ENCODE measurements at regions not wholly inside any gene's neighbourhood (a gene's known extent, or its start where the extent isn't known, plus 50 kb on each side); places are given as distances from the start of the nearest gene placed in this dataset.

DNA sequence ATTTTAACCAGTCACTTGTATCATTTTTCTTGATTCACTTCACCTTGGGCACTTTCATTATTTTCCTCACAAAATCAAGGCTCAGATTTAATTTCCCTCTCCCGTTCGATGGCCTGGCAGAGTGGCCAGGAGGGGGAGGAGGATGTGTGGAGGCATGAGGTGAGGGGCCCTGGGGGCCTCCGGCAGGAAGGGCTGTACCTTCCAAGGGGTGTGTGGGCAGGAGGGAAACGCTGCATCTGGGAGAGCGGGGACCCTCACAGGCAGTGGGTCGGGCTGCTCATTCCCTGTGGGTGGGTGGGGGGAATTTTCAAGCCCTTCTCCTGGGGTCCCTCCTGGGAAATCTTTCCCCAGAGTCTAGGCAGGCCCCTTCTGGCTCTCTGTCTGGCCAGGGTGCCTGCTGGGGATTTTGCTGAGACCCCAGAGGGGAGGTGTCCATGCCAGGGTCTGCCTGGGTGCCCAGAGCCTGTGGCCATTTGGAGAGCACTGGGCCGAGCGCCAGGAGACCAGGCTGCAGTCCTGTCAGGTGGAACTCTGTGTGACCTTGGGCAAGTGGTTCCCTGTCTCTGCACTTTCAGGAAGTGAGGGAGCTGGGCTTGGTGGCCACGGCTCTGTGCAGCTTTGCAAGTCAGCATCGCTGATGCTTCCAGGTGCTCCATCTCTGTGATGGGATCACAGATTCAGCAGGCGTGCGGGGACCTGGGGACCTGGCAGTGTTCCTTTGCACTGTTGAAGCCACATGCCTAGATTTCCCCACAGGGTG, 81.9 kb upstream of the C1orf174 start:
- no peaks in the 10 kb centered on the region for H3K9me3 ChIP-seq (replicated peaks)
- H3K4me3 ChIP-seq, result no peak overlapping the region
- H3K27me3 ChIP-seq (replicated peaks), result no peaks in the 10 kb centered on the region
- H3K36me3 ChIP-seq, result no peaks in the 10 kb centered on the region
- DNase-seq (ENCODE audit: low read depth in 1 of 2, low spot score in 2 of 2), result no peak
- no peak overlapping the region for H3K27ac ChIP-seq
- H3K4me1 ChIP-seq (replicated peaks), result no peaks in the 10 kb centered on the region

DNA sequence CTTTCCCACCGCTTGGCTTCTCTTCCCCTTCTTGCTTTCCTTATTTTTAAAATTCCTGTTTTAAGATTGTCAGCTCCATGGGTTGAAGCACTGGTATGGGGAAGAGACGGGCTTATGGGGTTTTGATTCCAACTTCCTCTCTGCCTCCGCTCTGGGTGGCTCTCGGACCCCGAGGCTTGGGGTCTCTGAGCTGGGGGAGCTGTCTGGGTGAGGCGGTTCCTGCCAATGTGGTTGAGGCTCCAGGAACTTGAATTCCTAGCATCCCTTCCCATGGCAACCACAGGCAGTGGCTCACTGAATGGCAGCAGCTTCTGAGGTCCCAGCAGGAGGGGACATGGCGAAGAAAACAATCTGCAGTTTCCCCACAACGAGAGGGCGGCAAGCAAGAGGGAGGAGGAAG, 83.1 kb upstream of the C1orf174 start:
- no peaks in the 10 kb centered on the region for H3K4me1 ChIP-seq (replicated peaks)
- no peaks in the 10 kb centered on the region for H3K36me3 ChIP-seq
- no peak for DNase-seq (ENCODE audit: low read depth in 1 of 2, low spot score in 2 of 2)
- no peak overlapping the region for H3K4me3 ChIP-seq
- no peaks in the 10 kb centered on the region for H3K27me3 ChIP-seq (replicated peaks)
- no peaks in the 10 kb centered on the region for H3K9me3 ChIP-seq (replicated peaks)
- no peak overlapping the region for H3K27ac ChIP-seq

DNA sequence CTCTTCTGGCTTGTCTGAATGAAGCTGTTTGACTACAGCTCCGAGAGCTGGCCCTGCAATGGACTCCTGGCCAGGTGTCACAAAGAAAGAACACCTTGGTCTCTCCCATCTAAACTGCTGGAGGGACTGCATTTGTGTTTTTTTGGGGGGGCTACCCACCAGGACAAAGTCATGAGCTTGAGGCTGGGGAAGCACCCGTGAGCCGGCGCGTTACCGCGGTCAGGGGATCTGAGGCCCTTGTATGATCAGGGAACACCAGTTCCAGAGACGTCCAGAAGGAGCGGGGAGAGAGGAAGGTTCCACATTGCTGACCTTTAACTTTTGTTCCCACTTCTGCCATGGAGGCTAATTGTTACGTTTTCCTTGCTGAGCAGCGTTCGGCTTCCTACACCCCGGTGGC, 84.5 kb upstream of the C1orf174 start:
- DNase-seq (ENCODE audit: low read depth in 1 of 2, low spot score in 2 of 2), result no peak
- no peaks in the 10 kb centered on the region for H3K36me3 ChIP-seq
- no peaks in the 10 kb centered on the region for H3K27me3 ChIP-seq (replicated peaks)
- no peak overlapping the region for H3K27ac ChIP-seq
- no peaks in the 10 kb centered on the region for H3K9me3 ChIP-seq (replicated peaks)
- H3K4me3 ChIP-seq, result no peak overlapping the region
- H3K4me1 ChIP-seq (replicated peaks), result no peaks in the 10 kb centered on the region

DNA sequence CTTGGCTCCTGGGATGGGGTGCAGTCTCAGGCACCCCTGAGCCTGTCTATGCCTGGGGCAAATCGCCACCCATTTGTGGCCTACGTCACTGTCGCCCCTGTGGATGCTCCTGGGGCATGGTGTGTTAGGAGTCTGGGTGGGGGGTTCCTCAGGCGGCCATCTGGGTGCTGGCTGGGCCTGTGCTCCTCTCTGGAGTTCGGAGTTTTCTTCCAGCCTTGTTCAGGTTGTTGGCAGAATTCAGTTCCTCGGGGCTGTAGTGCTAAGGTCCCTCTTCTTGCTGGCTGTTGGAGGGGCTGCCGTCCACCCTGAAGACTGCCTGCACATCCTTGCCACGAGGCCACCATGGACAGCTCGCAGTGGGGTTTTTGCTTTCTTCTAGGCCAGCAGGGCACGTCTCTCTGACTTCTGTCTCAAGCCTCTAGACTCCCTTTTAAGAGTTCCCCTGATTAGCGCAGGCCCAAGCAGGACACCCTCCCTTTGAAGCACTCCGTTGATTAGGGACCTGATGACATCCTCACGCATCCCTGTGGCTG, 86.7 kb upstream of the C1orf174 start:
- Histone ChIP-seq H3K27ac (no peak overlapping the region), H3K4me3 (no peak overlapping the region), H3K27me3 (replicated peaks) (no peaks in the 10 kb centered on the region), H3K9me3 (replicated peaks) (no peaks in the 10 kb centered on the region), H3K4me1 (replicated peaks) (no peaks in the 10 kb centered on the region), H3K36me3 (no peaks in the 10 kb centered on the region)
- no peak for DNase-seq (ENCODE audit: low read depth in 1 of 2, low spot score in 2 of 2)

DNA sequence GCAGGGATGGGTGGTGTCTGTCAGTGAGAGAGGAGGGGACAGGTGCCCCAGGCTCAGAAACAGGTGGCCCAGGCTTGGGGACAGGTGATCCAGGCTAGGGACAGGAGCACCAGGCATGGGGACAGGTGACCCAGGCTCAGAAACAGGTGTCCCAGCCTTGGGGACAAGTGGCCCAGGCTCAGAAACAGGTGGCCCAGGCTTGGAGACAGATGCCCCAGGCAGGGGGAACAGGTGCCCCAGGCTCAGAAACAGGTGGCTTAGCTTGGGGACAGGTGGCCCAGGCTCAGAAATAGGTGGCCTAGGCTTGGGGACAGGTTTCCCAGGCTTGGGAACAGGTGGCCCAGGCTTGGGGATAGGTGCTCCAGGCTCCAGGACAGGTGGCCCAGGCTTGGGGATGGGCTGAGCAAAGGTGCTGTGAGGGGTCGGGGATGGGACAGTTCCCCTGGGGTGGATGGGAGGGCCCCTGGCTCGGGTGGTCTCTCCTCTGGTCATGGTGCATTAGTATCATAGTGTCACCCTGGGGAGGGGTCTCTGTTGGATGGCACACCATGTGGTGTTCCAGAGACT, 87.7 kb upstream of the C1orf174 start:
- Histone ChIP-seq H3K27me3 (replicated peaks) (no peaks in the 10 kb centered on the region), H3K36me3 (no peaks in the 10 kb centered on the region), H3K9me3 (replicated peaks) (no peaks in the 10 kb centered on the region), H3K27ac (no peak overlapping the region), H3K4me1 (replicated peaks) (no peaks in the 10 kb centered on the region), H3K4me3 (no peak overlapping the region)
- no peak for DNase-seq (ENCODE audit: low read depth in 1 of 2, low spot score in 2 of 2)

DNA sequence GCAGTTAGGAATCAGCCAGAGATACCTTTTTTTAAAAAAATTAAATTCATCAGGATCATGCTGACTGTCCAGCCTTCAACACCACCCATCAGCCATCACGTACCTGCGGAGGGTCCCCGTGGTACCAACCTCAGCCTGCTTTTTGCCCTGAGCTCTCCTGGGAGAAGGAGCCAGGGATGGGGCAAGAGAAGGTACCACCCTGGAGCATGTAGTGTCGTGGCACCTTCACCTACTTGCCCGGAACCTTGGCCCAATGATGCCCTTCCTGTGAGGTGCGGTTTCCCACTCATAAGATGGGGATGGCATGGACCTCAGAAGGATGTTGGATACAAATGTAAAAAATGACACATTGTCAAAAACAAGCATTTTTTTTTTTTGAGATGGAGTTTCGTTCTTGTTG, 88.4 kb upstream of the C1orf174 start:
- no peak for DNase-seq (ENCODE audit: low read depth in 1 of 2, low spot score in 2 of 2)
- no peaks in the 10 kb centered on the region for H3K9me3 ChIP-seq (replicated peaks)
- H3K27ac ChIP-seq, result no peak overlapping the region
- H3K36me3 ChIP-seq, result no peaks in the 10 kb centered on the region
- no peaks in the 10 kb centered on the region for H3K27me3 ChIP-seq (replicated peaks)
- no peak overlapping the region for H3K4me3 ChIP-seq
- no peaks in the 10 kb centered on the region for H3K4me1 ChIP-seq (replicated peaks)

DNA sequence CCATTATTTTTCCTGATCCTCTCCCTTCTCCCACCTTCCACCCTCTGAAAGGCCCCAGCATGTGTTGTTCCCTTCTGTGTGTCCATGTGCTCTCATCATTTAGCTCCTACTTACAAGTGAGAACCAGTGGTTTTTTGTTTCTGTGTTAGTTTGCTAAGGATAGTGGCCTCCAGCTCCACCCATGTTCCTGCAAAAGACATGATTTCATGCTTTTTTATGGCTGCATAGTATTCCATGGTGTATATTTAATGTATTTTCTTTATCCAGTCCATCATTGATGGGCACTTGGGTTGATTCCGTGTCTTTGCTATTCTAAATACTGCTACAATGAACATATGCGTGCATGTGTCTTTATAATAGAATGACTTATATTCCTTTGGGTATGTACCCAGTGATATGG, 89.4 kb upstream of the C1orf174 start:
- H3K27ac ChIP-seq, result no peak overlapping the region
- DNase-seq (ENCODE audit: low read depth in 1 of 2, low spot score in 2 of 2), result no peak
- no peaks in the 10 kb centered on the region for H3K36me3 ChIP-seq
- H3K4me3 ChIP-seq, result no peak overlapping the region
- no peaks in the 10 kb centered on the region for H3K4me1 ChIP-seq (replicated peaks)
- H3K9me3 ChIP-seq (replicated peaks), result no peaks in the 10 kb centered on the region
- no peaks in the 10 kb centered on the region for H3K27me3 ChIP-seq (replicated peaks)

DNA sequence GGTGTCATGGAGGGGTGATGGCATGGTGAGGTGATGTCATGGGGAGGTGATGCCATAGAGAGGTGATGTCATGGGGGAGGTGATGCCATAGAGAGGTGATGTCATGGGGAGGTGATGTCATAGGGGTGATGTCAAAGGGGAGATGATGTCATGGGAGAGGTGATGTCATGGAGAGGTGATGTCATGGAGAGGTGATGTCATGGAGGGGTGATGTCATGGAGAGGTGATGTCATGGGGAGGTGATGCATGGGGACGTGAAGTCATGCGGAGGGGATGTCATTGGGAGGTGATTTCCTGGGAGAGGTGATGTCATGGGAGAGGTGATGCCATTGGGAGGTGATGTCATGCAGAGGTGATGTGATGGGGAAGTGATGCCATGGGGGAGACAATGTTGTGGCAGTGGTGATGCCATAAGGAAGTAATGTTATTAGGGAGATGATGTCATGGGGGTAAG, 92.1 kb upstream of the C1orf174 start:
- Histone ChIP-seq H3K4me1 (replicated peaks) (no peaks in the 10 kb centered on the region), H3K9me3 (replicated peaks) (no peaks in the 10 kb centered on the region), H3K27me3 (replicated peaks) (no peaks in the 10 kb centered on the region), H3K27ac (no peak overlapping the region), H3K4me3 (no peak overlapping the region), H3K36me3 (no peaks in the 10 kb centered on the region)
- DNase-seq (ENCODE audit: low read depth in 1 of 2, low spot score in 2 of 2), result no peak

DNA sequence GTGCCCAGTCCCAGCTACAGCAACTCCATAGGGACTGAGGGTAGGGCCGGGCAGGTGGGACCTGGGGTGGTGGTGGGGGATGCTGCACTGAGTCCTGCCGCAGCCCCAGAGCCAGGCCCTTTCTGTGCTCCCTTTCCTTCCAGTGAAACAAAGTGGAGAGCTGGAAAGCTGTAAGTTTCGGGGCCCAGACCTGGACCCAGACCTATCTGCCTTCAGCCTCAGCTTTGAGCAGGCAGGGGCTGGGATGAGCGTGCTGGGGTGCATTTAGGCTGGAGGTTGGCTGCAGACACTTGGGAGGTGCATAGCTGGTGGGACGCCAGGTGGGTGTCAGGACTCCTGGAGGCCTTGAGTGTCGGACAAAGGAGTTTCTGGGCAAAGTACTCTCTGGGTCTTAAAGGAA, 92.7 kb upstream of the C1orf174 start:
- H3K9me3 ChIP-seq (replicated peaks), result no peaks in the 10 kb centered on the region

DNA sequence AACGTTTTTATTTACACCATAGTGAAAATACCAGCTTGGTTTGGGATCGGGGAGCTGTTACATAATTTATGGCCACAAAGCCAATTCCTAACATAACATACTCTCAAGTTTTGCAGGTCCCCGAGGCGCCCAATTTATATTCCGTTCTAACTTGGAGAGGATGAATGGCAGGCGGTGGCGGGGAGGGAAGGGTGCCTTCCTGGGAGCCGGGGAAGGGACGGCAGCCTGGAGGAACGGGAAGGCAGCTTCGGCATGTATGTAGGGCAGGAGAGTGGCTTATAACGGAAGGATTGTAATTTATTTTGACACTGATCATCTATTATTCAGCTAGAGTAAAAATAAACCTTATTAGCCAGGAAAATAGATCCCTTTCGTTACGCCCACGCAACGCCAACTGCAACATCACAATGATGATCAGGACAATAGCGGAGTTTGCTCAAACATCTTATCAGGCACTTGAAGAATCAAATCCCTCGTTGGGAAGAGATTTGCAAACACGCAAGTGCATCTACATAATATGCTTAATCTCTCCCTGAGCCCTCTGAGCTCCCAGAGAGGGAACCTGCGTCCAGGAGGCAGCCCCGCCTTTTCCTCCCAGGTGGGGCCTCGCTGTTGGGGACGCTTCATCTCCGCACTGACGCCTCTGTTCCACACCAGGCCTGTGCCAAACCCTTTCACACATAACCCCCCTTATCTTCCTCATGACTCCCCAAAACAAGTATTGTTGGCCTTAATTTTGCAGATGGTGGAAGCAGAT, 93.7 kb upstream of the C1orf174 start:
- H3K36me3 ChIP-seq, result no peaks in the 10 kb centered on the region
- H3K27me3 ChIP-seq (replicated peaks), result no peaks in the 10 kb centered on the region
- no peak for DNase-seq (ENCODE audit: low read depth in 1 of 2, low spot score in 2 of 2)
- H3K27ac ChIP-seq, result no peak overlapping the region
- H3K9me3 ChIP-seq (replicated peaks), result no peaks in the 10 kb centered on the region
- no peak overlapping the region for H3K4me3 ChIP-seq
- H3K4me1 ChIP-seq (replicated peaks), result no peaks in the 10 kb centered on the region

More for the DNA sequence above, 92.7 kb upstream of the C1orf174 start:
- no peaks in the 10 kb centered on the region for H3K4me1 ChIP-seq (replicated peaks)
- no peak overlapping the region for H3K4me3 ChIP-seq
- H3K36me3 ChIP-seq, result no peaks in the 10 kb centered on the region
- H3K27ac ChIP-seq, result no peak overlapping the region
- DNase-seq (ENCODE audit: low read depth in 1 of 2, low spot score in 2 of 2), result no peak
- H3K27me3 ChIP-seq (replicated peaks), result no peaks in the 10 kb centered on the region

DNA sequence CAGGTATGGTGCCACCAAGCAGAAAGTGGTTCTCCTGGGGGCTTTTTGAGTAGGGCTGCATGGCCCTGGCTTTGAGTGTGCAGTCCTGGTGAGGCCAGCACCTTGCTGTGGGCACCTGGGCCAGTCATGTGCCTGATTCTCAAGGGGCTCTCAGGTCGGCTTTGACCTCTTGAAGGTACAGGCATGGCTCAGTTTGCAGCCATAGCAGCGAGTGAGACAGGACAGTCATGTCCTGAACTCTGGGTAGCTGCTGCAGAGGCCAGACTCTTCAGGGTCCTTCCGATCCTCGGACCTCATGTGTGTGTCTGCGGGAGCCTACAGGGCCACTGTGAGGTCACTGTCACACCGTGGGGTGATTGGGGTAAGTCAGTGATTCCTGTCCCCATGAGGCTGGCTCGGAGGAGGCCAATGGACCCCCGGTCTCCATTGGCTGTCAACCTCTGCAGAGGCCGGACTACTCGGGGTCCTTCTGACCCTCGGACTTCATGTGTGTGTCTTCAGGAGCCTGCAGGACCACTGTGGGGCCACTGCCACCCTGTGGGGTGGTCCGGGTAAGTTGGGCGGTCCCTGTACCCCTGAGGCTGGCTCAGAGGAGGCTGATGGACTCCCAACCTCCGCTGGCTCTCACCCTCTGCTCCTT, 95.2 kb upstream of the C1orf174 start:
- Histone ChIP-seq H3K27me3 (replicated peaks) (no peaks in the 10 kb centered on the region), H3K4me3 (no peak overlapping the region), H3K9me3 (replicated peaks) (no peaks in the 10 kb centered on the region), H3K4me1 (replicated peaks) (no peaks in the 10 kb centered on the region), H3K27ac (no peak overlapping the region), H3K36me3 (no peaks in the 10 kb centered on the region)
- DNase-seq (ENCODE audit: low read depth in 1 of 2, low spot score in 2 of 2), result no peak

DNA sequence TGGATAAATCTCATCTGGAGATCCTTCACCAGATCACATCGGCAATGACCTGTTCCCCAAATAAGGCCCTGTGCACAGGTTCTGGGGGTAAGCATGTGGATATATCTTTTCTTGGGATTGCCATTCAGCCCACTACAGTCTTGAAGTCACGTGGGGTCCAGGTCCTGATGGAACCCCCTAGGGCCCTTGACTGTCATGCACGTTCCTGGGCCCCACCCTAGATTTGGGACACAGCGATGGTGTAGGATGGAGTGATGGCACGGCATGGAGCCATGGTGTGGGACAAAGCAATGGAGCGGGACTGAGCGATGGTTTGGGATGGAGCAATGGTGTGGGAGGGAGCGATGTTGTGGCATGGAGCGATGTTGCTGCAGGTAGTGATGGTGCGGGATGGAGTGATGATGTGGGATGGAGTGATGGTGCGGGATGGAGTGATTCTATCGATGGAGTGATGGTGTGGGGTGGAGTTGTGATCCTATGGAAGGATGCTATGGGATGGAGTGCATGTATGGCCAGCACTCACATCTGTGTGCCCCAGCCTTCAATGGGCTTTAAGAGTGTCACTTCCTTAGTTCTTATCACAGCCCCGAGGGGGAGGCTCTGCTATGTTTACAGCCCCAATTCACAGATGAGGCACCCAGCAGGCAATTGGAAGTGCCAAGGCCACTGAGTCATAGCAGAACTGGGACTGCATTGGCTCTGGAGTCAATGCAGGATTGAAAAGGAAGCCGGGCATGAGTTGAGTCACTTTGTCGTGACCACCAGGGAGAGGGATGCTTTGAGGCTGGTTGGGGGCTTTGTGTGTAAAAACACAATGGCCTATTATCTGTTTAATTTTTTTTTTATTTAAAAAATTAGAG, 97.0 kb upstream of the C1orf174 start:
- H3K4me1 ChIP-seq (replicated peaks), result no peaks in the 10 kb centered on the region
- no peaks in the 10 kb centered on the region for H3K36me3 ChIP-seq
- no peak for DNase-seq (ENCODE audit: low read depth in 1 of 2, low spot score in 2 of 2)
- H3K4me3 ChIP-seq, result no peak overlapping the region
- H3K9me3 ChIP-seq (replicated peaks), result no peaks in the 10 kb centered on the region
- H3K27me3 ChIP-seq (replicated peaks), result no peaks in the 10 kb centered on the region
- no peak overlapping the region for H3K27ac ChIP-seq

DNA sequence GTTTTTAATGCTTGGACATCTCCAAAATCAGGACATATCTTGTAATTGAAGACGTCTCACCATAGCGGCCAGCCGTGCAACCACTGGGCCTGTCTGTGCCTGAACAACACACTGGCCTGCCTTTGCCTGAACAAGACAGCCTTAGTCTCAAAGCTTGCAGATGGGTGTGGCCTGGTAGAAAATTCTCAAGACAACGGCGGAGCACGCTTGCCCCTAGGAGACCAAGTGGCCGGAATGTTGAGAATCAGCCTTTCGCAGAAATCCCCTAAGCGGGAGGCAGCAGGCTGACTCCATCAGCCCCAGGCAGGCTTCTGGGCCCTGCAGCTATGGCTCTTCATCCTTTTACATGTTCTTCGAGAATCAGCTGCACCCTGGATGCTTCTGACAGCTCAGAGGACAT, 98.0 kb upstream of the C1orf174 start:
- Histone ChIP-seq H3K4me1 (replicated peaks) (no peaks in the 10 kb centered on the region), H3K4me3 (no peak overlapping the region), H3K9me3 (replicated peaks) (no peaks in the 10 kb centered on the region), H3K36me3 (no peaks in the 10 kb centered on the region), H3K27me3 (replicated peaks) (no peaks in the 10 kb centered on the region), H3K27ac (no peak overlapping the region)
- DNase-seq (ENCODE audit: low read depth in 1 of 2, low spot score in 2 of 2), result no peak
